IMR-90 (cell line): ENCODE measurements at regions not wholly inside any gene's neighbourhood (a gene's known extent, or its start where the extent isn't known, plus 50 kb on each side); places are given as distances from the start of the nearest gene placed in this dataset.

Experiments
- ATAC-seq: fragments of 200-7000 bp; cut with Tn5 transposase; 2 replicates; pipeline ENCODE4 v1.9.1; 2020; ENCODE audit warnings: low read depth, mild to moderate bottlenecking, moderate library complexity
- BruUV-seq: library from RNA; stranded (reverse); fragments of 400-500 nt; replicated peaks from 2 replicates; lab custom pipeline; 2021; lab: Mats Ljungman, UMichigan
- CTCF ChIA-PET: fragments of 300-600 bp; formaldehyde crosslinking; extraction: SDS; loops from one replicate; lab custom pipeline; 2021; ENCODE audit warnings: antibody characterized with exemption; lab: Yijun Ruan, JAX
- POLR2A ChIA-PET: fragments of 300-600 bp; sonication (Branson Sonifier 250); formaldehyde crosslinking; loops from one replicate; lab custom pipeline; 2022; ENCODE audit warnings: antibody characterized with exemption; ENCODE audit not compliant: unreplicated experiment; lab: Charles Lee
- DNase-seq: peaks from one replicate; pipeline ENCODE4 v3.0.0; 2013
- H2AFZ ChIP-seq: replicated peaks from 2 replicates; pipeline ENCODE3; 2013; ENCODE audit warnings: low read length, mild to moderate bottlenecking; ENCODE audit not compliant: poor library complexity
- H2AK5ac ChIP-seq: 2 replicates; pipeline ENCODE4 v1.6.1; 2013; ENCODE audit warnings: low read depth, low read length, inconsistent platforms
- H2AK9ac ChIP-seq: replicated peaks from 2 replicates; pipeline ENCODE3; 2013; ENCODE audit warnings: mild to moderate bottlenecking, low read depth, low read length, moderate library complexity; ENCODE audit not compliant: poor library complexity
- H2BK120ac ChIP-seq: 2 replicates; pipeline ENCODE4 v1.6.1; 2013; ENCODE audit warnings: low read depth, low read length, inconsistent platforms
- H2BK15ac ChIP-seq: 3 replicates; pipeline ENCODE4 v1.6.1; 2013; ENCODE audit warnings: low read depth, low read length, inconsistent platforms
- H2BK20ac ChIP-seq: 2 replicates; pipeline ENCODE4 v1.6.1; 2013; ENCODE audit warnings: low read depth, mild to moderate bottlenecking, inconsistent platforms, low read length, moderate library complexity
- H2BK5ac ChIP-seq: 2 replicates; pipeline ENCODE4 v1.6.1; 2013; ENCODE audit warnings: mild to moderate bottlenecking, low read depth, low read length, inconsistent platforms; ENCODE audit not compliant: poor library complexity, severe bottlenecking
- H3K14ac ChIP-seq: replicated peaks from 2 replicates; pipeline ENCODE4 v1.6.1; 2013; ENCODE audit warnings: low read depth, low read length, inconsistent platforms
- H3K18ac ChIP-seq: 2 replicates; pipeline ENCODE4 v1.6.1; 2013; ENCODE audit warnings: low read depth, low read length, control low read depth
- H3K23ac ChIP-seq: 2 replicates; pipeline ENCODE4 v1.6.1; 2013; ENCODE audit warnings: low read depth, low read length, inconsistent platforms
- H3K27ac ChIP-seq: 2 replicates; pipeline ENCODE4 v1.5.1; 2013; ENCODE audit warnings: mild to moderate bottlenecking, control low read depth, low read length; ENCODE audit not compliant: insufficient read depth
- H3K27me3 ChIP-seq: 2 replicates; pipeline ENCODE4 v1.6.1; 2013; ENCODE audit warnings: low read length; ENCODE audit not compliant: control insufficient read depth, insufficient read depth
- H3K36me3 ChIP-seq: 2 replicates; pipeline ENCODE4 v1.6.1; 2013; ENCODE audit warnings: low read length, mixed read lengths; ENCODE audit not compliant: control insufficient read depth, insufficient read depth
- H3K4ac ChIP-seq: 2 replicates; pipeline ENCODE4 v1.6.1; 2013; ENCODE audit warnings: low read depth, low read length, inconsistent platforms
- H3K4me1 ChIP-seq: 2 replicates; pipeline ENCODE4 v1.6.1; 2013; ENCODE audit warnings: low read length, mixed read lengths; ENCODE audit not compliant: control insufficient read depth, insufficient read depth
- H3K4me2 ChIP-seq: 2 replicates; pipeline ENCODE4 v1.6.1; 2013; ENCODE audit warnings: low read depth, mild to moderate bottlenecking, control low read depth, low read length, moderate library complexity
- H3K4me3 ChIP-seq: 2 replicates; pipeline ENCODE4 v1.5.1; 2013; ENCODE audit warnings: low read depth, mild to moderate bottlenecking, control low read depth, low read length, moderate library complexity; ENCODE audit not compliant: insufficient read depth
- H3K56ac ChIP-seq: 2 replicates; pipeline ENCODE4 v1.6.1; 2013; ENCODE audit warnings: low read length, inconsistent platforms; ENCODE audit not compliant: insufficient read depth; ENCODE audit errors: extremely low read depth
- H3K79me1 ChIP-seq, 2 experiments: 2 replicates each; pipeline ENCODE4 v1.6.1; 2013; ENCODE audit warnings: low read length in 2 of 2, inconsistent platforms in 1 of 2, low read depth in 1 of 2
- H3K9ac ChIP-seq: 2 replicates; pipeline ENCODE4 v1.6.1; 2013; ENCODE audit warnings: low read depth, low read length, control low read depth
- H3K9me1 ChIP-seq: 2 replicates; pipeline ENCODE4 v1.6.1; 2013; ENCODE audit warnings: low read length, inconsistent platforms; ENCODE audit not compliant: insufficient read depth
- H3K9me3 ChIP-seq: 2 replicates; pipeline ENCODE4 v1.6.1; 2013; ENCODE audit warnings: low read length; ENCODE audit not compliant: control insufficient read depth, insufficient read depth
- H4K20me1 ChIP-seq: 2 replicates; pipeline ENCODE4 v1.6.1; 2013; ENCODE audit warnings: low read length, inconsistent platforms; ENCODE audit not compliant: insufficient read depth
- H4K5ac ChIP-seq: 2 replicates; pipeline ENCODE4 v1.6.1; 2013; ENCODE audit warnings: mild to moderate bottlenecking, low read depth, low read length, control low read depth
- H4K8ac ChIP-seq, 2 experiments: 2 replicates each; pipeline ENCODE4 v1.6.1; 2013; ENCODE audit warnings: low read depth in 2 of 2, low read length in 2 of 2, control low read depth in 1 of 2, inconsistent platforms in 1 of 2
- H4K91ac ChIP-seq: 2 replicates; pipeline ENCODE4 v1.6.1; 2013; ENCODE audit warnings: low read depth, low read length, inconsistent platforms; ENCODE audit not compliant: insufficient read depth
- BHLHE40 ChIP-seq: fragments of 150-350 bp; IDR thresholded peaks from 2 replicates; pipeline ENCODE4 v1.6.1; 2016; ENCODE audit warnings: mild to moderate bottlenecking, low read depth, low read length
- CEBPB ChIP-seq: IDR thresholded peaks from 2 replicates; pipeline ENCODE4 v1.6.1; 2012; ENCODE audit warnings: low read depth, low read length, improper control_type of control experiment
- CHD1 ChIP-seq: IDR thresholded peaks from 2 replicates; pipeline ENCODE4 v1.6.1; 2012; ENCODE audit warnings: low read depth, low read length, improper control_type of control experiment
- ELK1 ChIP-seq: fragments of 150-350 bp; IDR thresholded peaks from 2 replicates; pipeline ENCODE4 v1.6.1; 2016; ENCODE audit warnings: low read depth, mild to moderate bottlenecking, low read length, moderate library complexity, borderline replicate concordance
- FOS ChIP-seq: fragments of 150-350 bp; IDR thresholded peaks from 2 replicates; pipeline ENCODE4 v1.6.1; 2016; ENCODE audit warnings: low read depth, low read length
- MAFK ChIP-seq: IDR thresholded peaks from 2 replicates; pipeline ENCODE4 v1.6.1; 2012; ENCODE audit warnings: low read depth, low read length, improper control_type of control experiment
- MAZ ChIP-seq: IDR thresholded peaks from 2 replicates; pipeline ENCODE4 v1.6.1; 2012; ENCODE audit warnings: low read depth, mild to moderate bottlenecking, low read length, improper control_type of control experiment, moderate library complexity, borderline replicate concordance
- MXI1 ChIP-seq: IDR thresholded peaks from 2 replicates; pipeline ENCODE4 v1.6.1; 2012; ENCODE audit warnings: low read depth, mild to moderate bottlenecking, low read length, moderate library complexity, borderline replicate concordance
- NFE2L2 ChIP-seq: fragments of 150-350 bp; IDR thresholded peaks from 2 replicates; pipeline ENCODE4 v1.6.1; 2016; ENCODE audit warnings: low read depth, mild to moderate bottlenecking, low read length
- POLR2A ChIP-seq: IDR thresholded peaks from 2 replicates; pipeline ENCODE4 v1.6.1; 2012; ENCODE audit warnings: mild to moderate bottlenecking, low read depth, low read length
- RAD21 ChIP-seq: IDR thresholded peaks from 2 replicates; pipeline ENCODE4 v1.6.1; 2012; ENCODE audit warnings: low read length, improper control_type of control experiment
- RCOR1 ChIP-seq: IDR thresholded peaks from 2 replicates; pipeline ENCODE4 v1.6.1; 2012; ENCODE audit warnings: mild to moderate bottlenecking, low read length, improper control_type of control experiment; ENCODE audit not compliant: insufficient replicate concordance
- RFX5 ChIP-seq: IDR thresholded peaks from 2 replicates; pipeline ENCODE4 v1.8.0; 2012; ENCODE audit warnings: low read depth, mild to moderate bottlenecking, low read length, moderate library complexity
- SMC3 ChIP-seq: fragments of 150-350 bp; IDR thresholded peaks from 2 replicates; pipeline ENCODE4 v1.6.1; 2016; ENCODE audit warnings: low read depth, mild to moderate bottlenecking, antibody characterized with exemption, low read length, moderate library complexity
- WGBS, 2 experiments: methylation state at CpG; one replicate each; pipeline versions ENCODE4 v1.1.5 to v1.1.7; 2013; ENCODE audit warnings: missing lambda C conversion rate in 2 of 2; ENCODE audit not compliant: insufficient read length in 1 of 2; ENCODE audit errors: extremely low coverage in 2 of 2; 5-methylcytosine and 5-hydroxymethylcytosine counted together
- dilution Hi-C: fragments of 300-500 bp; cut with HindIII; formaldehyde crosslinking; loops from one replicate; pipeline ENCODE4 v1.14.3; 2018; ENCODE audit warnings: low sequenced_read_pairs; ENCODE audit not compliant: unreplicated experiment
- in situ Hi-C: fragments of 300-500 bp; cut with MboI; formaldehyde crosslinking; loops from 3 replicates; pipeline ENCODE4 v1.14.3; 2019; ENCODE audit warnings: low sequenced_read_pairs, inconsistent platforms, mixed read lengths
- intact Hi-C: fragments of 100-400 bp; cut with micrococcal nuclease; formaldehyde crosslinking; loops from 2 replicates; pipeline ENCODE4 v1.10.0; 2022
- TF ChIP-seq, protein P1 (sequence below): conservative IDR thresholded peaks from 2 replicates; pipeline ENCODE4 v1.5.1; 2012; ENCODE audit warnings: mild to moderate bottlenecking, low read depth, low read length, improper control_type of control experiment
- TF ChIP-seq, protein P2 (sequence below): fragments of 150-350 bp; IDR thresholded peaks from 2 replicates; pipeline ENCODE4 v1.6.1; 2017; ENCODE audit warnings: mild to moderate bottlenecking, antibody characterized with exemption, low read length, low read depth

- Histone ChIP-seq H3K27me3 (no peaks in the 10 kb centered on the region), H4K20me1 (no peaks in the 10 kb centered on the region), H3K9me1 (peaks cover 7% of the 10 kb centered on the region; the same call in 1 of the 2 replicates), H3K4me2 (no peak overlapping the region), H2AK5ac (no peak overlapping the region), H3K56ac (no peak overlapping the region), H2BK5ac (no peak overlapping the region), H3K9me3 (no peaks in the 10 kb centered on the region), H3K23ac (no peak overlapping the region), H4K8ac (no peak overlapping the region), H3K79me1 (no peaks in the 10 kb centered on the region), H3K14ac (no peak overlapping the region), H3K4me1 (peaks cover 9% of the 10 kb centered on the region), H3K4ac (no peak overlapping the region), H4K5ac (no peak overlapping the region), H3K9ac (no peak overlapping the region), H3K4me3 (no peak overlapping the region), H3K27ac (no peak overlapping the region), H2AK9ac (no peak overlapping the region), H2BK15ac (no peak overlapping the region), H2BK20ac (no peak overlapping the region), H3K18ac (no peak overlapping the region), H2BK120ac (no peak overlapping the region), H2AFZ (no peak overlapping the region), H4K91ac (no peak overlapping the region), H3K36me3 (no peaks in the 10 kb centered on the region)
- dilution Hi-C loops (no loop called here), in situ Hi-C loops (no loop called here), intact Hi-C loops (no loop called here)
- no CpG with 5 or more reads among the region's 4 CpGs for WGBS, 2 experiments
- no peak for ATAC-seq
- no peak for DNase-seq
- CTCF ChIA-PET: no interaction called here
- POLR2A ChIA-PET: no interaction called here
- TF ChIP-seq MXI1: no peak
- TF ChIP-seq MAZ: no peak
- TF ChIP-seq FOS: no peak
- TF ChIP-seq RFX5: no peak
- TF ChIP-seq RAD21: no peak
- TF ChIP-seq NFE2L2: no peak
- TF ChIP-seq BHLHE40: no peak
- TF ChIP-seq ELK1: no peak
- TF ChIP-seq SMC3: no peak
- TF ChIP-seq MAFK: no peak
- no peak for TF ChIP-seq POLR2A
- no peak for TF ChIP-seq RCOR1
- TF ChIP-seq, protein P1, sequence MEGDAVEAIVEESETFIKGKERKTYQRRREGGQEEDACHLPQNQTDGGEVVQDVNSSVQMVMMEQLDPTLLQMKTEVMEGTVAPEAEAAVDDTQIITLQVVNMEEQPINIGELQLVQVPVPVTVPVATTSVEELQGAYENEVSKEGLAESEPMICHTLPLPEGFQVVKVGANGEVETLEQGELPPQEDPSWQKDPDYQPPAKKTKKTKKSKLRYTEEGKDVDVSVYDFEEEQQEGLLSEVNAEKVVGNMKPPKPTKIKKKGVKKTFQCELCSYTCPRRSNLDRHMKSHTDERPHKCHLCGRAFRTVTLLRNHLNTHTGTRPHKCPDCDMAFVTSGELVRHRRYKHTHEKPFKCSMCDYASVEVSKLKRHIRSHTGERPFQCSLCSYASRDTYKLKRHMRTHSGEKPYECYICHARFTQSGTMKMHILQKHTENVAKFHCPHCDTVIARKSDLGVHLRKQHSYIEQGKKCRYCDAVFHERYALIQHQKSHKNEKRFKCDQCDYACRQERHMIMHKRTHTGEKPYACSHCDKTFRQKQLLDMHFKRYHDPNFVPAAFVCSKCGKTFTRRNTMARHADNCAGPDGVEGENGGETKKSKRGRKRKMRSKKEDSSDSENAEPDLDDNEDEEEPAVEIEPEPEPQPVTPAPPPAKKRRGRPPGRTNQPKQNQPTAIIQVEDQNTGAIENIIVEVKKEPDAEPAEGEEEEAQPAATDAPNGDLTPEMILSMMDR: no peak
- no peak for TF ChIP-seq CHD1
- TF ChIP-seq CEBPB: no peak
- TF ChIP-seq, protein P2, sequence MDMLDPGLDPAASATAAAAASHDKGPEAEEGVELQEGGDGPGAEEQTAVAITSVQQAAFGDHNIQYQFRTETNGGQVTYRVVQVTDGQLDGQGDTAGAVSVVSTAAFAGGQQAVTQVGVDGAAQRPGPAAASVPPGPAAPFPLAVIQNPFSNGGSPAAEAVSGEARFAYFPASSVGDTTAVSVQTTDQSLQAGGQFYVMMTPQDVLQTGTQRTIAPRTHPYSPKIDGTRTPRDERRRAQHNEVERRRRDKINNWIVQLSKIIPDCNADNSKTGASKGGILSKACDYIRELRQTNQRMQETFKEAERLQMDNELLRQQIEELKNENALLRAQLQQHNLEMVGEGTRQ: no peak
- no TSS peak for BruUV-seq
These were observed 163.6 kb downstream of the PLPP3 start for GRCh38 chr1:56415720-56416119.
